H1 (cell line): ENCODE measurements at regions not wholly inside any gene's neighbourhood (a gene's known extent, or its start where the extent isn't known, plus 50 kb on each side); places are given as distances from the start of the nearest gene placed in this dataset.

Experiments
- CTCF ChIA-PET: fragments of 300-600 bp; sonication (Branson Sonifier 250); formaldehyde crosslinking; loops from one replicate; lab custom pipeline; 2021; ENCODE audit not compliant: partially characterized antibody; lab: Charles Lee
- POLR2A ChIA-PET: fragments of 300-600 bp; sonication (Branson Sonifier 250); formaldehyde crosslinking; loops from one replicate; lab custom pipeline; 2021; ENCODE audit warnings: inconsistent platforms; ENCODE audit not compliant: partially characterized antibody; lab: Charles Lee
- DNase-seq, 2 experiments: peaks; one replicate each; pipeline versions ENCODE4 v3.0.0 to v3.0.0-alpha.2; 2010 to 2022; ENCODE audit warnings: low spot score in 2 of 2, low read depth in 1 of 2, mixed read lengths in 1 of 2
- FAIRE-seq: peaks from 2 replicates; lab custom pipeline; 2011; peaks lifted over from hg19 to GRCh38; lab: Jason Lieb, UNC
- H2AFZ ChIP-seq: 2 replicates; pipeline ENCODE4 v1.8.1; 2012; ENCODE audit warnings: low read length, inconsistent platforms
- H2AK5ac ChIP-seq: 2 replicates; pipeline ENCODE4 v1.6.1; 2013; ENCODE audit warnings: low read depth, low read length
- H2BK120ac ChIP-seq: replicated peaks from 2 replicates; pipeline ENCODE3; 2013; ENCODE audit warnings: low read depth, low read length, inconsistent platforms
- H2BK12ac ChIP-seq: 2 replicates; pipeline ENCODE4 v1.6.1; 2013; ENCODE audit warnings: low read depth, low read length
- H2BK15ac ChIP-seq: 2 replicates; pipeline ENCODE4 v1.6.1; 2013; ENCODE audit warnings: low read length
- H2BK20ac ChIP-seq: 2 replicates; pipeline ENCODE4 v1.6.1; 2013; ENCODE audit warnings: low read length
- H2BK5ac ChIP-seq: 2 replicates; pipeline ENCODE4 v1.6.1; 2013; ENCODE audit warnings: low read depth, low read length
- H3K14ac ChIP-seq: 2 replicates; pipeline ENCODE4 v1.6.1; 2013; ENCODE audit warnings: inconsistent platforms; ENCODE audit not compliant: insufficient read length
- H3K18ac ChIP-seq: 2 replicates; pipeline ENCODE4 v1.6.1; 2013; ENCODE audit warnings: low read length; ENCODE audit errors: extremely low read depth
- H3K23ac ChIP-seq: 2 replicates; pipeline ENCODE4 v1.6.1; 2013; ENCODE audit warnings: inconsistent platforms; ENCODE audit not compliant: insufficient read length
- H3K23me2 ChIP-seq: 2 replicates; pipeline ENCODE4 v1.6.1; 2013; ENCODE audit warnings: low read depth, low read length
- H3K27ac ChIP-seq: 2 replicates; pipeline ENCODE4 v1.6.1; 2011; ENCODE audit warnings: low read depth, low read length, inconsistent platforms
- H3K27me3 ChIP-seq, 4 experiments: replicated peaks in 1 of 4; 1 replicate in 1 of 4; 2 replicates in 3 of 4; pipeline versions ENCODE4 v1.6.1 to v1.8.1; 2011 to 2013; ENCODE audit warnings: low read length in 3 of 4, mild to moderate bottlenecking in 3 of 4, inconsistent platforms in 2 of 4, mixed read lengths in 2 of 4, moderate library complexity in 1 of 4; ENCODE audit not compliant: control insufficient read depth in 3 of 4, insufficient read depth in 3 of 4; ENCODE audit errors: extremely low read depth in 1 of 4
- H3K36me3 ChIP-seq, 4 experiments: 2 replicates each; pipeline versions ENCODE4 v1.6.1 to v1.8.1; 2011 to 2013; ENCODE audit warnings: mild to moderate bottlenecking in 4 of 4, low read length in 3 of 4, moderate library complexity in 2 of 4, control low read depth in 1 of 4, inconsistent platforms in 1 of 4; ENCODE audit not compliant: insufficient read depth in 4 of 4, control insufficient read depth in 2 of 4
- H3K4ac ChIP-seq: replicated peaks from 2 replicates; pipeline ENCODE3; 2013; ENCODE audit warnings: low read length, low read depth, mixed read lengths, inconsistent platforms; ENCODE audit not compliant: insufficient read length
- H3K4me1 ChIP-seq, 4 experiments: replicated peaks in 1 of 4; 1 replicate in 1 of 4; 2 replicates in 3 of 4; pipeline versions ENCODE4 v1.6.1 to v1.8.1; 2011 to 2013; ENCODE audit warnings: low read length in 3 of 4, inconsistent platforms in 2 of 4, mixed read lengths in 1 of 4; ENCODE audit not compliant: insufficient read depth in 4 of 4, control insufficient read depth in 3 of 4
- H3K4me2 ChIP-seq, 2 experiments: 2 replicates each; pipeline versions ENCODE4 v1.6.1 to v1.8.1; 2011 to 2013; ENCODE audit warnings: low read depth in 2 of 2, low read length in 2 of 2, control low read depth in 1 of 2, inconsistent platforms in 1 of 2, mild to moderate bottlenecking in 1 of 2; ENCODE audit not compliant: insufficient read depth in 1 of 2
- H3K4me3 ChIP-seq, 4 experiments: fragments of 200-600, 300-600 bp in 1 of 4; sonication (generic), shearing (Covaris generic), sonication (Bioruptor Twin) in 1 of 4; 2 replicates each; pipeline versions ENCODE4 v1.5.1 to v1.8.1; 2011 to 2016; ENCODE audit warnings: low read length in 4 of 4, low read depth in 3 of 4, control low read depth in 2 of 4, inconsistent platforms in 2 of 4, mild to moderate bottlenecking in 2 of 4, mixed read lengths in 1 of 4, moderate library complexity in 1 of 4; ENCODE audit not compliant: insufficient read depth in 2 of 4; ENCODE audit errors: extremely low read depth in 1 of 4
- H3K56ac ChIP-seq: replicated peaks from 2 replicates; pipeline ENCODE3; 2013; ENCODE audit warnings: low read depth, mild to moderate bottlenecking, mixed read lengths, low read length, inconsistent platforms; ENCODE audit not compliant: insufficient read length
- H3K79me1 ChIP-seq: 2 replicates; pipeline ENCODE4 v1.6.1; 2013; ENCODE audit warnings: low read depth, low read length, control low read depth
- H3K79me2 ChIP-seq, 2 experiments: 2 replicates each; pipeline versions ENCODE4 v1.6.1 to v1.8.1; 2012 to 2013; ENCODE audit warnings: low read length in 2 of 2, mild to moderate bottlenecking in 2 of 2, inconsistent platforms in 1 of 2; ENCODE audit not compliant: insufficient read depth in 2 of 2, control insufficient read depth in 1 of 2
- H3K9ac ChIP-seq, 4 experiments: replicated peaks in 1 of 4; 1 replicate in 1 of 4; 2 replicates in 3 of 4; pipeline versions ENCODE4 v1.6.1 to v1.8.1; 2011 to 2013; ENCODE audit warnings: low read depth in 3 of 4, low read length in 3 of 4, control low read depth in 2 of 4, mild to moderate bottlenecking in 2 of 4, moderate library complexity in 2 of 4, inconsistent platforms in 1 of 4; ENCODE audit errors: extremely low read depth in 1 of 4
- H3K9me3 ChIP-seq, 2 experiments: 2 replicates each; pipeline versions ENCODE4 v1.6.1 to v1.8.1; 2012 to 2013; ENCODE audit warnings: mild to moderate bottlenecking in 2 of 2, moderate library complexity in 2 of 2, control low read depth in 1 of 2, inconsistent platforms in 1 of 2, low read depth in 1 of 2, low read length in 1 of 2, mixed read lengths in 1 of 2; ENCODE audit not compliant: insufficient read depth in 2 of 2
- H4K20me1 ChIP-seq, 2 experiments: replicated peaks in 1 of 2; 2 replicates each; pipeline versions ENCODE3 to v1.8.1; 2011 to 2013; ENCODE audit warnings: inconsistent platforms in 2 of 2, low read length in 2 of 2, mild to moderate bottlenecking in 1 of 2; ENCODE audit not compliant: insufficient read depth in 2 of 2, control insufficient read depth in 1 of 2
- H4K5ac ChIP-seq: 2 replicates; pipeline ENCODE4 v1.6.1; 2013; ENCODE audit warnings: low read length, low read depth, mixed read lengths, inconsistent platforms; ENCODE audit not compliant: insufficient read length
- H4K8ac ChIP-seq: 2 replicates; pipeline ENCODE4 v1.8.0; 2013; ENCODE audit warnings: mild to moderate bottlenecking, moderate library complexity, low read length, inconsistent platforms; ENCODE audit not compliant: insufficient read depth; ENCODE audit errors: extremely low read depth
- H4K91ac ChIP-seq: replicated peaks from 2 replicates; pipeline ENCODE3; 2013; ENCODE audit warnings: low read length, mixed read lengths, inconsistent platforms; ENCODE audit not compliant: insufficient read length
- ATF2 ChIP-seq: IDR thresholded peaks from 2 replicates; pipeline ENCODE4 v1.6.1; 2012; ENCODE audit warnings: low read length, inconsistent platforms
- ATF3 ChIP-seq: IDR thresholded peaks from 2 replicates; pipeline ENCODE4 v1.6.1; 2011; ENCODE audit warnings: low read depth, mild to moderate bottlenecking, low read length; ENCODE audit not compliant: insufficient read depth
- POU5F1 ChIP-seq: IDR thresholded peaks from 2 replicates; pipeline ENCODE4 v1.6.1; 2011; ENCODE audit warnings: low read depth, mild to moderate bottlenecking, low read length, moderate library complexity
- RAD21 ChIP-seq, 2 experiments: IDR thresholded peaks in 1 of 2; conservative IDR thresholded peaks in 1 of 2; 2 replicates each; pipeline ENCODE4 v1.6.1; 2011; ENCODE audit warnings: low read depth in 2 of 2, low read length in 2 of 2, improper control_type of control experiment in 1 of 2, inconsistent platforms in 1 of 2, mild to moderate bottlenecking in 1 of 2, moderate library complexity in 1 of 2
- SIN3A ChIP-seq, 2 experiments: IDR thresholded peaks in 1 of 2; conservative IDR thresholded peaks in 1 of 2; 2 replicates each; pipeline ENCODE4 v1.6.1; 2011 to 2012; ENCODE audit warnings: low read length in 2 of 2, improper control_type of control experiment in 1 of 2, low read depth in 1 of 2, mild to moderate bottlenecking in 1 of 2
- SP4 ChIP-seq: IDR thresholded peaks from 2 replicates; pipeline ENCODE4 v1.6.1; 2012; ENCODE audit warnings: low read length, inconsistent platforms
- WGBS, 2 experiments: shearing (Covaris generic) in 1 of 2; methylation state at CpG; one replicate each; pipeline versions ENCODE4 v1.1.6 to v1.1.7; 2013 to 2015; ENCODE audit warnings: low lambda C conversion rate in 2 of 2, mixed read lengths in 2 of 2, inconsistent platforms in 1 of 2, low coverage in 1 of 2, missing lambda C conversion rate in 1 of 2; ENCODE audit not compliant: insufficient replicate concordance in 2 of 2, insufficient coverage in 1 of 2, insufficient read length in 1 of 2; ENCODE audit errors: extremely low coverage in 1 of 2, missing lambda C conversion rate in 1 of 2; 5-methylcytosine and 5-hydroxymethylcytosine counted together

GRCh38 chr21:32119389-32119788 lies 159.5 kb downstream of the MIS18A start:
- Histone ChIP-seq H4K91ac (no peak overlapping the region), H4K5ac (no peak overlapping the region), H3K9ac (no peak overlapping the region), H3K18ac (no peak overlapping the region), H2BK120ac (no peak overlapping the region), H3K4ac (no peak overlapping the region), H3K79me1 (no peaks in the 10 kb centered on the region), H2BK20ac (no peak overlapping the region), H4K20me1 (no peaks in the 10 kb centered on the region), H2BK15ac (no peak overlapping the region), H3K36me3 (no peaks in the 10 kb centered on the region), H3K79me2 (no peaks in the 10 kb centered on the region)
- WGBS, 2 experiments: 62% methylated on average over 4 of the region's 4 CpGs; no CpG with 5 or more reads in 1 of the 2 experiments
- POLR2A ChIA-PET: no interaction called here
- DNase-seq: no peak
- CTCF ChIA-PET: interaction anchor here (0.8 to 2.1 kb wide), 4 partner anchors 11 to 41 kb away, joined by 3 to 6 read pairs (median 4); no protein-coding TSS in a partner anchor
- TF ChIP-seq SP4: no peak
- no peak for TF ChIP-seq SIN3A (conservative IDR thresholded peaks at IDR 0.05 in 1 of 2, IDR thresholded peaks at IDR 0.05 in 1 of 2; ENCODE audit: low read depth in 1 of 2, low read length in 2 of 2)
- no peak for TF ChIP-seq ATF3
- TF ChIP-seq POU5F1: no peak
- no peak for TF ChIP-seq RAD21 (IDR thresholded peaks at IDR 0.05 in 1 of 2, conservative IDR thresholded peaks at IDR 0.05 in 1 of 2; ENCODE audit: low read depth in 2 of 2, low read length in 2 of 2)
- TF ChIP-seq ATF2: no peak
- TF ChIP-seq, all 59 proteins: peak for 0
- H3K27me3 ChIP-seq: no peaks in the 10 kb centered on the region; a peak in 1 of 7 replicates
- FAIRE-seq: no peak
- no peak overlapping the region for H4K8ac ChIP-seq
- no peak overlapping the region for H2BK12ac ChIP-seq
- H2AK5ac ChIP-seq: no peak overlapping the region
- H3K27ac ChIP-seq: no peak overlapping the region
- no peak overlapping the region for H2AFZ ChIP-seq
- H3K4me2 ChIP-seq: no peak overlapping the region
- no peak overlapping the region for H2BK5ac ChIP-seq
- no peak overlapping the region for H3K4me3 ChIP-seq
- H3K56ac ChIP-seq: no peak overlapping the region
- H3K23me2 ChIP-seq: no peaks in the 10 kb centered on the region; the same call in 1 of the 2 replicates
- no peak overlapping the region for H3K23ac ChIP-seq
- no peaks in the 10 kb centered on the region for H3K4me1 ChIP-seq
- H3K9me3 ChIP-seq: no peaks in the 10 kb centered on the region; a peak in 1 of 4 replicates
- H3K14ac ChIP-seq: no peak overlapping the region
